GM10266 (cell line): ENCODE measurements at regions not wholly inside any gene's neighbourhood (a gene's known extent, or its start where the extent isn't known, plus 50 kb on each side); places are given as distances from the start of the nearest gene placed in this dataset.

ENCODE experiments used
- DNase-seq: peaks from one replicate; pipeline ENCODE4 v3.0.0; 2012; ENCODE audit errors: extremely low spot score
- CTCF ChIP-seq: IDR thresholded peaks from 2 replicates; pipeline ENCODE4 v1.5.1; 2012; ENCODE audit warnings: mild to moderate bottlenecking, low read depth; ENCODE audit not compliant: control insufficient read depth, insufficient read depth; ENCODE audit errors: missing control alignments

GRCh38 chr6:155528982-155529453, 73.4 kb upstream of the NOX3 start:
- no peak for TF ChIP-seq CTCF
- peak; percentile 7 for DNase-seq

GRCh38 chr6:155528335-155528734, 72.7 kb upstream of the NOX3 start:
- no peak for TF ChIP-seq CTCF
- no peak for DNase-seq

- no peak for DNase-seq
- no peak for TF ChIP-seq CTCF
These were observed 71.8 kb upstream of the NOX3 start for GRCh38 chr6:155527443-155527842.

DNA sequence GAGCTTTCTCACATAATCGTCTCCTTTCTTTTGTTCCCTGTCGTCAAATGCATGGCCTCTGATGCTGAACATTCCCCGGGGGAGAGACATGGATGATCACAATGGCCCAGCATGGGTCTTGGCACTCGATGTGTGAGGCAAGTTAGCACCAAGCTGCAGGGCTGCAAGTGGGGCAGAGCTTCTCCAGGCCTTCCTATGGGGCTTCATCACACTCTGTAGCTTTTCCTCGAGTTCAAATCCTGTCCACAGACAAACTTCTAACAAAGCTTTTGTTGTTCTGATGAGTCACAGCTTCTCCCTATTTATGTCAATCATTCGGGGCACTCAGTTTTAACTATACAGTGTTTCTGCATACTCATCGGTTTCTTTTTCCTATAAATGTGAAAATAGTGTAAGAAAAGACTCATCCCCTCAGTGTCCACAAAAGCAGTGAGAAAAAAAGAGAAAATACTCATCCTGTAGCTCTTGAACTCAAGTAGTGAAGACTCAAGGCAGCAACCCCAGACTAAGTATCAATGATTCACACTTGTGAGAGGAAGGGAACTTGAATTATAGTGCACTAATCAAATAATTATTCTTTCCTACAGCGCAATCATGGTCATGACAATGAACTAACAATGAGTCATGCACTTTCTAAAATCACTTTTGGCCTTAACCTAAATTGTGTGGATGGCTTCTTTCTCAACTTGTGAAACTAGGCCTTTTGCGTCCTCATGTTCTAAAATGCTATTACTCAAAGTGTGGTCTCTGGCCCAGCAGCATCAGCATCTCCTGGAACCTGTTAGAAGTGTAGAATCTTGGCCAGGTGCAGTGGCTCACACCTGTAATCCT, 68.4 kb upstream of the NOX3 start:
- DNase-seq, result no peak
- TF ChIP-seq CTCF, result no peak

DNA sequence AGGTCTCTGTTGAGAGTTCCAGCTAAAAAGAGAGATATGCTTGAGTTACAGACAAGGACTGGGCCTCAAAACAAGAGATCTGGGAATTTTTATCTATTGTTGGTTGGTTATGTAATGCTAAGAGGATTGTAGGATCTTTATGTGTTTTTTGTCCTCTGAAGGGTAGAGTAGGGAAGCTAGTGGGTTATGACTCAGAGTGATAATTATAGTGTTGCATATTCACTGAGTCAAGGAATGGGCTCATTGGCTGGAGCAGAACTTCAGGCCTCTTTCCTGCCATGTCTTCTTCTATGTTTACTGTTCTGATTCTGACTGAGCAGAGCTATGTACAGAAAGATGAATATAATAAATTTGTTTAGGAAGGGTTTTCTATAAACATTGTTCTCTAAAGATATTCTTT, 66.1 kb upstream of the NOX3 start:
- TF ChIP-seq CTCF, result no peak
- no peak for DNase-seq

DNA sequence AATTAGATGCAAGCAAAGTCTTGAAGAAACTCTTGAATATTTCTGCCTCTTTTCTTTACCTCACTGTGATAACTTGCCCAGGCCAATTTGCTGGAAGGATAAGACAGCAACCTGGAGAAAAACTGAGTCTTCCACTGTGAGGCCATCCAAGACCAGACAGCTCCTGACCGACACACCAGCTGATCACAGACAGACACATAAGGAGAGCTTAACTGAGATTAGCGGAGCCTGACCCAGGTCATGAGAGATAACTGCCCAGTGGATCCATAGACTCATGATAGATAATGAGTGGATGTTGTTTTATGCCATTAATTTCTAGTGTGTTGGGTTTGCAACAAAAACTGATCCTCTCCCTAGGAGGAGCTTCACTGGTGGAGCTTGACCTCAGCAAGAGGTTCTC, 64.4 kb upstream of the NOX3 start:
- TF ChIP-seq CTCF, result no peak
- no peak for DNase-seq

- no peak for TF ChIP-seq CTCF
- DNase-seq, result no peak
These were observed 63.6 kb upstream of the NOX3 start for GRCh38 chr6:155519176-155519738.
